ENCODE measurements at regions not wholly inside any gene's neighbourhood (a gene's known extent, or its start where the extent isn't known, plus 50 kb on each side); places are given as distances from the start of the nearest gene placed in this dataset.

DNA sequence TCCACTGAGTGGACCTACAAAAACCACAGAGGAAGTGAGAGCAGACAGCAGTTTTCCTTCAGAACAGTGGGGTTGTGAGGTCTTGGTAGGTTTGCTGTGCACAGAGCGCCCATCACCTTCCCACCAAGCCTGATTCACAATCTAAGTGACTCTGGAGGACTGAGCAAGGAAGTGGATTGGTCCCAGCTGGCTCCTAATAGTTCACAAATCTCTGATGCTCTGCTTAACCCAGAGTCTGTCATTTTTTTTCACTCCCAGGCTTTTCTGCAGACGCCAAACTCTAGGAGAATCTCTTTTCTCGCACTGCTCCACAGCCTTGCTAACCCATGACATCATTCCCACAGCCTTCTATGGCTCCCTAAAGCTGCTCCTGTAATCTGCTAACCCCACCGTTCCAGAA, 280.4 kb downstream of the C1D start:
- TF ChIP-seq, protein P1, sequence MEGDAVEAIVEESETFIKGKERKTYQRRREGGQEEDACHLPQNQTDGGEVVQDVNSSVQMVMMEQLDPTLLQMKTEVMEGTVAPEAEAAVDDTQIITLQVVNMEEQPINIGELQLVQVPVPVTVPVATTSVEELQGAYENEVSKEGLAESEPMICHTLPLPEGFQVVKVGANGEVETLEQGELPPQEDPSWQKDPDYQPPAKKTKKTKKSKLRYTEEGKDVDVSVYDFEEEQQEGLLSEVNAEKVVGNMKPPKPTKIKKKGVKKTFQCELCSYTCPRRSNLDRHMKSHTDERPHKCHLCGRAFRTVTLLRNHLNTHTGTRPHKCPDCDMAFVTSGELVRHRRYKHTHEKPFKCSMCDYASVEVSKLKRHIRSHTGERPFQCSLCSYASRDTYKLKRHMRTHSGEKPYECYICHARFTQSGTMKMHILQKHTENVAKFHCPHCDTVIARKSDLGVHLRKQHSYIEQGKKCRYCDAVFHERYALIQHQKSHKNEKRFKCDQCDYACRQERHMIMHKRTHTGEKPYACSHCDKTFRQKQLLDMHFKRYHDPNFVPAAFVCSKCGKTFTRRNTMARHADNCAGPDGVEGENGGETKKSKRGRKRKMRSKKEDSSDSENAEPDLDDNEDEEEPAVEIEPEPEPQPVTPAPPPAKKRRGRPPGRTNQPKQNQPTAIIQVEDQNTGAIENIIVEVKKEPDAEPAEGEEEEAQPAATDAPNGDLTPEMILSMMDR (IDR thresholded peaks at IDR 0.05) = no peak
- no peak for TF ChIP-seq EP300 (IDR thresholded peaks at IDR 0.05)

Data from tibial nerve (tissue), 4 donors.